DOHH2 (cell line): ENCODE measurements at regions not wholly inside any gene's neighbourhood (a gene's known extent, or its start where the extent isn't known, plus 50 kb on each side); places are given as distances from the start of the nearest gene placed in this dataset.

ENCODE experiments used
- H3F3A ChIP-seq: fragments of 200-600 bp; sonication (generic), shearing (Covaris generic); 2 replicates; pipeline ENCODE4 v1.6.0; 2016; ENCODE audit warnings: antibody characterized with exemption, mild to moderate bottlenecking; ENCODE audit not compliant: control insufficient read depth, insufficient read depth
- H3K27ac ChIP-seq: fragments of 200-600 bp; sonication (generic); 2 replicates; pipeline ENCODE4 v1.5.1; 2014; ENCODE audit warnings: low read depth, mild to moderate bottlenecking, low read length, moderate library complexity
- H3K27me3 ChIP-seq: fragments of 200-600 bp; sonication (generic); 2 replicates; pipeline ENCODE4 v1.6.1; 2014; ENCODE audit warnings: mild to moderate bottlenecking, low read length, mixed read lengths; ENCODE audit not compliant: control insufficient read depth
- H3K36me3 ChIP-seq: fragments of 200-600 bp; sonication (generic); 2 replicates; pipeline ENCODE4 v1.6.1; 2014; ENCODE audit warnings: mild to moderate bottlenecking, low read length, moderate library complexity, mixed read lengths; ENCODE audit not compliant: control insufficient read depth
- H3K4me1 ChIP-seq: fragments of 200-600 bp; sonication (generic); 2 replicates; pipeline ENCODE4 v1.6.1; 2014; ENCODE audit warnings: mild to moderate bottlenecking, low read length, mixed read lengths; ENCODE audit not compliant: control insufficient read depth
- H3K4me2 ChIP-seq: fragments of 200-600 bp; sonication (generic); 2 replicates; pipeline ENCODE4 v1.6.0; 2014; ENCODE audit warnings: mild to moderate bottlenecking, low read length, moderate library complexity
- H3K4me3 ChIP-seq: fragments of 200-600 bp; sonication (generic); 2 replicates; pipeline ENCODE4 v1.5.1; 2014; ENCODE audit warnings: mild to moderate bottlenecking, low read length, mixed read lengths
- H3K79me2 ChIP-seq: fragments of 200-600 bp; sonication (generic); 2 replicates; pipeline ENCODE4 v1.6.1; 2014; ENCODE audit warnings: mild to moderate bottlenecking, low read length, mixed read lengths; ENCODE audit not compliant: control insufficient read depth
- H3K9me2 ChIP-seq: fragments of 200-600 bp; sonication (generic); replicated peaks from 2 replicates; pipeline ENCODE4 v1.6.1; 2014; ENCODE audit warnings: mild to moderate bottlenecking, low read length, mixed read lengths; ENCODE audit not compliant: control insufficient read depth
- H3K9me3 ChIP-seq: fragments of 200-600 bp; sonication (generic); 2 replicates; pipeline ENCODE4 v1.6.1; 2014; ENCODE audit warnings: antibody characterized with exemption, low read length, mixed read lengths; ENCODE audit not compliant: control insufficient read depth, insufficient read depth
- H4K20me1 ChIP-seq: fragments of 200-600 bp; sonication (generic); 2 replicates; pipeline ENCODE4 v1.6.0; 2014; ENCODE audit warnings: low read depth, mild to moderate bottlenecking, antibody characterized with exemption, low read length, moderate library complexity; ENCODE audit not compliant: control insufficient read depth, insufficient read depth
- EZH2phosphoT487 ChIP-seq: fragments of 200-600 bp; sonication (generic); IDR thresholded peaks from 2 replicates; pipeline ENCODE4 v1.6.1; 2017; ENCODE audit warnings: borderline replicate concordance, mild to moderate bottlenecking, antibody characterized with exemption, low read length, moderate library complexity, mixed read lengths
- TF ChIP-seq, protein P1 (sequence below): fragments of 200-600 bp; sonication (generic); IDR thresholded peaks from one replicate; pipeline ENCODE4 v1.5.1; 2014; ENCODE audit warnings: antibody characterized with exemption, mild to moderate bottlenecking, low read depth, low read length; ENCODE audit not compliant: poor library complexity, severe bottlenecking

DNA sequence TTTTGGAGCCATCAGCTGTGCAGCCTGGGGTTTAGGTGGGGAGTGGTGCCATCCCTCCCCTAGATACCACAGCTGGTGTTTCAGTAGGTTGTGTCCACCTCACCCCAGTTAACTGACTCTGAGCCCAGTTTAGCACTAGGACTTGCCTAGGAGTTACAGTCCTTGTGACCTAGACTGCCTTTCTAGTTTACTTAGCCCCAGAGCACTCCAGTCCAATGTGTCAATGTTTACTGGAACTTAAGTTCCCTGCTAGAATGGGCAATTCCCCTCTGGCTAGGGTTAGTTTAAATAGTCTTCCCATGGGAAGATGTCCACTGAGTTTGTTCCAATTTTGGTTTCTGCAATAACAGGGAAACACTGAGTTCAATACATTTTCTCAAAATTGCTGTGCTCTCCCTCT lies 909.2 kb downstream of the CCDC85A start:
- H3K9me3 ChIP-seq, result no peaks in the 10 kb centered on the region
- TF ChIP-seq, protein P1, sequence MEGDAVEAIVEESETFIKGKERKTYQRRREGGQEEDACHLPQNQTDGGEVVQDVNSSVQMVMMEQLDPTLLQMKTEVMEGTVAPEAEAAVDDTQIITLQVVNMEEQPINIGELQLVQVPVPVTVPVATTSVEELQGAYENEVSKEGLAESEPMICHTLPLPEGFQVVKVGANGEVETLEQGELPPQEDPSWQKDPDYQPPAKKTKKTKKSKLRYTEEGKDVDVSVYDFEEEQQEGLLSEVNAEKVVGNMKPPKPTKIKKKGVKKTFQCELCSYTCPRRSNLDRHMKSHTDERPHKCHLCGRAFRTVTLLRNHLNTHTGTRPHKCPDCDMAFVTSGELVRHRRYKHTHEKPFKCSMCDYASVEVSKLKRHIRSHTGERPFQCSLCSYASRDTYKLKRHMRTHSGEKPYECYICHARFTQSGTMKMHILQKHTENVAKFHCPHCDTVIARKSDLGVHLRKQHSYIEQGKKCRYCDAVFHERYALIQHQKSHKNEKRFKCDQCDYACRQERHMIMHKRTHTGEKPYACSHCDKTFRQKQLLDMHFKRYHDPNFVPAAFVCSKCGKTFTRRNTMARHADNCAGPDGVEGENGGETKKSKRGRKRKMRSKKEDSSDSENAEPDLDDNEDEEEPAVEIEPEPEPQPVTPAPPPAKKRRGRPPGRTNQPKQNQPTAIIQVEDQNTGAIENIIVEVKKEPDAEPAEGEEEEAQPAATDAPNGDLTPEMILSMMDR, result no peak
- TF ChIP-seq EZH2phosphoT487, result no peak
- no peaks in the 10 kb centered on the region for H3F3A ChIP-seq
- no peaks in the 10 kb centered on the region for H3K9me2 ChIP-seq
- no peaks in the 10 kb centered on the region for H3K27me3 ChIP-seq
- no peaks in the 10 kb centered on the region for H3K79me2 ChIP-seq
- H3K4me1 ChIP-seq, result no peaks in the 10 kb centered on the region
- no peak overlapping the region for H3K27ac ChIP-seq
- no peak overlapping the region for H3K4me2 ChIP-seq
- H3K4me3 ChIP-seq, result no peak overlapping the region
- H4K20me1 ChIP-seq, result no peaks in the 10 kb centered on the region
- H3K36me3 ChIP-seq, result no peaks in the 10 kb centered on the region

DNA sequence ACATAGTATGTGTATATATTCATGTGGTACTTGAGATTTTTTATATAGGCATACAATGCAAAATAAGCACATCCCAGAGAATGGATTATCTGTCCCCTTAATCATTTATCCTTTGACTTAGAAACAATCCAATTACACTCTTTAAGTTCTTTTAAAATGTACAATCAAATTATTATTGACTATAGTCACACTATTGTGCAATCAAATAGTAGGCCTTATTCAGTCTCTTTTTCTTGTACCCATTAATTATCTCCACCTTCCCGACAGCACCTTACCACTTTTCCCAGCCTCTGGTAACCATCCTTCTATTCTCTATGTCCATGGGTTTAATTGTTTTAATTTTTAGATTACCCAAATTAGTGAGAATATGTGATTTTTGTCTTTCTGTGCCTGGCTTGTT lies 914.1 kb downstream of the CCDC85A start:
- no peaks in the 10 kb centered on the region for H3K27me3 ChIP-seq
- H3F3A ChIP-seq, result no peaks in the 10 kb centered on the region
- no peaks in the 10 kb centered on the region for H3K9me2 ChIP-seq
- H4K20me1 ChIP-seq, result no peaks in the 10 kb centered on the region
- H3K9me3 ChIP-seq, result no peaks in the 10 kb centered on the region
- H3K4me2 ChIP-seq, result no peak overlapping the region
- H3K4me1 ChIP-seq, result no peaks in the 10 kb centered on the region
- no peak for TF ChIP-seq EZH2phosphoT487
- TF ChIP-seq, protein P1, result no peak
- no peaks in the 10 kb centered on the region for H3K36me3 ChIP-seq
- H3K4me3 ChIP-seq, result no peak overlapping the region
- H3K27ac ChIP-seq, result no peak overlapping the region
- no peaks in the 10 kb centered on the region for H3K79me2 ChIP-seq

GRCh38 chr2:57100436-57100835 lies 916.6 kb downstream of the CCDC85A start:
- no peak overlapping the region for H3K4me2 ChIP-seq
- no peaks in the 10 kb centered on the region for H4K20me1 ChIP-seq
- H3K27ac ChIP-seq, result no peak overlapping the region
- no peaks in the 10 kb centered on the region for H3K79me2 ChIP-seq
- H3F3A ChIP-seq, result no peaks in the 10 kb centered on the region
- no peaks in the 10 kb centered on the region for H3K27me3 ChIP-seq
- H3K9me3 ChIP-seq, result no peaks in the 10 kb centered on the region
- TF ChIP-seq, protein P1, result no peak
- TF ChIP-seq EZH2phosphoT487, result no peak
- no peaks in the 10 kb centered on the region for H3K36me3 ChIP-seq
- H3K4me3 ChIP-seq, result no peak overlapping the region
- no peaks in the 10 kb centered on the region for H3K9me2 ChIP-seq
- H3K4me1 ChIP-seq, result no peaks in the 10 kb centered on the region

DNA sequence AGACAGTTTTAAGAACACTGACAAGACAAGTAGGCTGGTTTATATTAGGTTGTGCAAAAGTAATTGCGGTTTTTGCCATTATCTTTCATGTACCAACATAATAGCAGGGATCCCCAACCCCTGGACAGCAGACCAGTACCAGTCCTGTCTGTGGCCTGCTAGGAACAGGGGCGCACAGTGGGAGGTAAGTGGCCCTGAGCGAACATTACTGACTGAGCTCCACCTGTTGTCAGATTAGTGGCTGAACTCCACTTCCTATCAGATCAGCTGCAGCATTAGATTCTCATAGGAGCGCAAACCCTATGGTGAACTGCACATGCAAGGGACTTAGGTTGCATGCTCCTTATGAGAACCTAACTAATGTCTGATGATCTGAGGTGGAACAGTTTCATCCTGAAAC lies 921.9 kb downstream of the CCDC85A start:
- H3K9me2 ChIP-seq, result no peaks in the 10 kb centered on the region
- H4K20me1 ChIP-seq, result no peaks in the 10 kb centered on the region
- H3K4me3 ChIP-seq, result no peak overlapping the region
- H3K4me1 ChIP-seq, result no peaks in the 10 kb centered on the region
- H3F3A ChIP-seq, result no peaks in the 10 kb centered on the region
- TF ChIP-seq, protein P1, result no peak
- no peak for TF ChIP-seq EZH2phosphoT487
- H3K4me2 ChIP-seq, result no peak overlapping the region
- no peaks in the 10 kb centered on the region for H3K79me2 ChIP-seq
- H3K9me3 ChIP-seq, result 0 out of 2 replicates have a peak, but pooled peaks cover 5% of the 10 kb centered on the region
- no peaks in the 10 kb centered on the region for H3K36me3 ChIP-seq
- H3K27ac ChIP-seq, result no peak overlapping the region
- no peaks in the 10 kb centered on the region for H3K27me3 ChIP-seq
